GM19468 (cell line): ENCODE measurements at regions not wholly inside any gene's neighbourhood (a gene's known extent, or its start where the extent isn't known, plus 50 kb on each side); places are given as distances from the start of the nearest gene placed in this dataset.

Experiments
- ATAC-seq: cut with Tn5 transposase; IDR thresholded peaks from one replicate; pipeline ENCODE4 v1.9.1; 2021; ENCODE audit warnings: mild to moderate bottlenecking, moderate library complexity, moderate number of reproducible peaks; ENCODE audit not compliant: unreplicated experiment; ENCODE audit errors: extremely low read depth

- no peak for ATAC-seq
These were observed 175.8 kb upstream of the DPH6 start for GRCh38 chr15:35721751-35722150.

- no peak for ATAC-seq
These were observed 176.5 kb upstream of the DPH6 start for GRCh38 chr15:35722501-35722900.

GRCh38 chr15:35723120-35723847 lies 177.3 kb upstream of the DPH6 start:
- no peak for ATAC-seq

GRCh38 chr15:35723852-35724251 lies 177.9 kb upstream of the DPH6 start:
- ATAC-seq = no peak

GRCh38 chr15:35724626-35725025 lies 178.7 kb upstream of the DPH6 start:
- ATAC-seq = no peak

GRCh38 chr15:35725353-35725752 lies 179.4 kb upstream of the DPH6 start:
- no peak for ATAC-seq

- no peak for ATAC-seq
These were observed 181.7 kb upstream of the DPH6 start for GRCh38 chr15:35727627-35728026.

GRCh38 chr15:35728219-35728940 lies 182.4 kb upstream of the DPH6 start:
- no peak for ATAC-seq

- ATAC-seq = no peak
These were observed 190.2 kb upstream of the DPH6 start for GRCh38 chr15:35736150-35736549.

- ATAC-seq = no peak
These were observed 191.5 kb upstream of the DPH6 start for GRCh38 chr15:35737441-35737840.

GRCh38 chr15:35738370-35738769 lies 192.4 kb upstream of the DPH6 start:
- no peak for ATAC-seq

- no peak for ATAC-seq
These were observed 194.8 kb upstream of the DPH6 start for GRCh38 chr15:35740761-35741160.

- no peak for ATAC-seq
These were observed 195.4 kb upstream of the DPH6 start for GRCh38 chr15:35741395-35741794.

GRCh38 chr15:35741881-35742280 lies 195.9 kb upstream of the DPH6 start:
- no peak for ATAC-seq

GRCh38 chr15:35743321-35743720 lies 197.4 kb upstream of the DPH6 start:
- ATAC-seq = no peak

- no peak for ATAC-seq
These were observed 200.2 kb upstream of the DPH6 start for GRCh38 chr15:35746121-35746520.

- ATAC-seq = no peak
These were observed 202.1 kb upstream of the DPH6 start for GRCh38 chr15:35748105-35748504.

- ATAC-seq = no peak
These were observed 204.1 kb upstream of the DPH6 start for GRCh38 chr15:35750051-35750450.

GRCh38 chr15:35751413-35752133 lies 205.6 kb upstream of the DPH6 start:
- no peak for ATAC-seq

- ATAC-seq = no peak
These were observed 206.1 kb upstream of the DPH6 start for GRCh38 chr15:35752134-35752466.

GRCh38 chr15:35753486-35753885 lies 207.5 kb upstream of the DPH6 start:
- ATAC-seq = no peak
